SK-N-SH treated with all-trans-retinoic acid at 6 μM for 48 hours (cell line): ENCODE measurements at regions not wholly inside any gene's neighbourhood (a gene's known extent, or its start where the extent isn't known, plus 50 kb on each side); places are given as distances from the start of the nearest gene placed in this dataset.

Experiments used
- CREB5 ChIP-seq: fragments of 250-450 bp; sonication (Bioruptor Pico); IDR thresholded peaks from 2 replicates; pipeline ENCODE4 v1.5.1; 2020; ENCODE audit warnings: low read depth, mild to moderate bottlenecking, moderate library complexity
- ZNF565 ChIP-seq: fragments of 450-650 bp; formaldehyde crosslinking; conservative IDR thresholded peaks from 2 replicates; pipeline ENCODE4 v1.5.0; 2020; ENCODE audit warnings: low read depth, mild to moderate bottlenecking, moderate library complexity
- TF ChIP-seq, protein P1 (sequence below): fragments of 250-450 bp; sonication (Bioruptor Pico); IDR thresholded peaks from 2 replicates; pipeline ENCODE4 v1.8.0; 2020; ENCODE audit warnings: mild to moderate bottlenecking, moderate library complexity, borderline replicate concordance

- TF ChIP-seq CREB5 (CRISPR knock-in tag) (no peak), ZNF565 (CRISPR knock-in tag) (no peak)
- TF ChIP-seq, protein P1, sequence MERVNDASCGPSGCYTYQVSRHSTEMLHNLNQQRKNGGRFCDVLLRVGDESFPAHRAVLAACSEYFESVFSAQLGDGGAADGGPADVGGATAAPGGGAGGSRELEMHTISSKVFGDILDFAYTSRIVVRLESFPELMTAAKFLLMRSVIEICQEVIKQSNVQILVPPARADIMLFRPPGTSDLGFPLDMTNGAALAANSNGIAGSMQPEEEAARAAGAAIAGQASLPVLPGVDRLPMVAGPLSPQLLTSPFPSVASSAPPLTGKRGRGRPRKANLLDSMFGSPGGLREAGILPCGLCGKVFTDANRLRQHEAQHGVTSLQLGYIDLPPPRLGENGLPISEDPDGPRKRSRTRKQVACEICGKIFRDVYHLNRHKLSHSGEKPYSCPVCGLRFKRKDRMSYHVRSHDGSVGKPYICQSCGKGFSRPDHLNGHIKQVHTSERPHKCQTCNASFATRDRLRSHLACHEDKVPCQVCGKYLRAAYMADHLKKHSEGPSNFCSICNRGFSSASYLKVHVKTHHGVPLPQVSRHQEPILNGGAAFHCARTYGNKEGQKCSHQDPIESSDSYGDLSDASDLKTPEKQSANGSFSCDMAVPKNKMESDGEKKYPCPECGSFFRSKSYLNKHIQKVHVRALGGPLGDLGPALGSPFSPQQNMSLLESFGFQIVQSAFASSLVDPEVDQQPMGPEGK (CRISPR knock-in tag) = no peak
These were observed 212.8 kb downstream of the FOXD2 start for GRCh38 chr1:47650611-47651010.
